ENCODE measurements at regions not wholly inside any gene's neighbourhood (a gene's known extent, or its start where the extent isn't known, plus 50 kb on each side); places are given as distances from the start of the nearest gene placed in this dataset.

DNA sequence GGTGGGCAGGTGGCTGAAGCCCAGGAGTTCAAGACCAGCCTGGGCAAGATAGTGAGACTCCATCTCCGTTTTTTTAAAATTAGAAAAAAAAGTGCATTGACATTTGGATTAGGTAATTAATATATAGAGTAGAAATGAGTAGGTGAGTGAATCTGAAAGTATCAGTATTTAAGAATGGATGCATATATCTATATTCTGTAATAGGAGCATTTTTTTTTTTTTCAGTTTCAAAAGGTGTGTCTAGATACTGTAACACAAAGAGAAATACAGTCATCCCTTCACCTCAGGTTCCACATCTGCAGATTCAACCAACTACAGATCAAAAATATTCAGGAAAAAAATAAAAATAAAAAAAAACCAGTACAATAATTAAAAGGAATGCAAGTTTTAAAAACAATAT lies 50.8 kb downstream of the RBM27 start:
- Histone ChIP-seq H3K27ac (no peak overlapping the region), H3K9me3 (replicated peaks) (no peaks in the 10 kb centered on the region), H3K4me1 (no peaks in the 10 kb centered on the region), H3K36me3 (peaks cover 56% of the 10 kb centered on the region), H3K27me3 (no peaks in the 10 kb centered on the region), H3K4me3 (no peak overlapping the region)
- no peak for DNase-seq

DNA sequence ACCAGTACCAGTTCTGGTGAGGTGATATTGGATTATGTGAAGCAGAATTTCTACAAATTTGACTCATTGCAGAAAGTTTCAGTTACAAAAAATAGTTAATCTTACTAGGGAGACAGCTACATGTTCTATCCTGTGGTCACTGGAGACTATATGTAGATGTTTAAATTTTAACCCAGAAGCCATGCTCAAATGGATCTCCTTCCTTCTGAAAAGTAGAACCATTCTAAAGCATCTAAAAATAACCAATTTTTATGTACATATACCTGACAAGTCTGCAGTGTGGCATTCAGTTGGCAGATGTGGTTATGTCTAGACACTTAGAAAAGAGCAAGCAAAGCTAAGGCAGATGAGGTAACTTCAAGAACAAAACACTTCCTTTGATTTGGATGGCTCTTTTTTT lies 65.5 kb upstream of the POU4F3 start:
- Histone ChIP-seq H3K9me3 (replicated peaks) (no peaks in the 10 kb centered on the region; the same call in 1 of the 2 replicates), H3K4me1 (no peaks in the 10 kb centered on the region), H3K27me3 (no peaks in the 10 kb centered on the region), H3K36me3 (peaks cover 79% of the 10 kb centered on the region), H3K4me3 (no peak overlapping the region), H3K27ac (no peak overlapping the region)
- no peak for DNase-seq

DNA sequence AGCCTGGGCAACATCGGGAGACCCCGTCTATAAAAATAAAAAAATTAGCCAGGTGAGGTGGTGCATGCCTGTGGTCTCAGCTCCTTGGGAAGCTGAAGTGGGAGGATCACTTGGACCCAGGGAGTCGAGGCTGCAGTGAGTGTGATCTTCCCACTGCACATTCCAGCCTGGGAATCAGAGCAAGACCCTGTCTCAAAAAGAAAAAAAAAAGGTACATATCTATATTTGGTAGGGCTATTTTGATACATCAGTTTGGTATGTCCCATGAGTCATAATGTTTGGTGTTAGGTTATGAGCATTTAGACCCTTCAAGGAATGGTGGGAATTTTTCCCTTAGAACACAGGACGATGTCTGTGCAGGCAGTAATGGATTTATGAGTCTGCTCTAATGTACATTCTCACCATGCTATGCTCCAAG lies 55.3 kb upstream of the POU4F3 start:
- peaks cover 38% of the 10 kb centered on the region for H3K36me3 ChIP-seq
- peaks cover 9% of the 10 kb centered on the region; the same call in 1 of the 2 replicates for H3K4me1 ChIP-seq
- H3K27ac ChIP-seq: peak overlapping the region; percentile 16; the same call in 1 of the 2 replicates
- DNase-seq: peak; percentile 3 to 16
- no peaks in the 10 kb centered on the region for H3K9me3 ChIP-seq (replicated peaks)
- H3K4me3 ChIP-seq: no peak overlapping the region
- H3K27me3 ChIP-seq: no peaks in the 10 kb centered on the region

DNA sequence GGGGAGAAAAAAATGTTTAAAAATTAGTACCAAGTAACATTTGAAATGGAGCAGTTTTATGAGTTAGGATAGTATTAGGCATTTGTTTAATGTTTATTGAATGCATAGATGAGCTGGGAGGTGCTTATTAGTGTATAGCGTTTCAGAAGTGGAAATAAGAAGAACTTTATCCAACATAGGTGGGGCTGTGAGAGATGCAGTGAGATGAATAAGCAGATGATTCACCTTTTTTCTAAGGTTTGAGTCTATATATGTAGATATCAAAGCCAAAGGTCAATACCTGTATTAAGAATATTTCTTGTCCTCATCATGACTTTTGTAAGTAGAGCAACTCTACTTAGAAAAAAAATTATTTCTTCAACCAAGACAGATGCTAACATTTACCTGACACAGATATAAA lies 54.6 kb upstream of the POU4F3 start:
- H3K4me1 ChIP-seq: peaks cover 9% of the 10 kb centered on the region; the same call in 1 of the 2 replicates

More for the DNA sequence above, 54.6 kb upstream of the POU4F3 start:
- no peaks in the 10 kb centered on the region for H3K9me3 ChIP-seq (replicated peaks)
- H3K27ac ChIP-seq: peak overlapping the region; percentile 16; the same call in 1 of the 2 replicates
- H3K4me3 ChIP-seq: no peak overlapping the region
- no peak for DNase-seq
- H3K27me3 ChIP-seq: no peaks in the 10 kb centered on the region
- peaks cover 37% of the 10 kb centered on the region for H3K36me3 ChIP-seq
